Activated B cell treated with CpG ODN at 0.5 μM for 24 hours (primary cell): ENCODE measurements at regions not wholly inside any gene's neighbourhood (a gene's known extent, or its start where the extent isn't known, plus 50 kb on each side); places are given as distances from the start of the nearest gene placed in this dataset.

ENCODE experiments used
- ATAC-seq: fragments of 200-7000 bp; cut with Tn5 transposase; one replicate; pipeline ENCODE4 v1.10.0; 2021; ENCODE audit warnings: low read depth, mild to moderate bottlenecking, moderate library complexity
- CTCF ChIA-PET: fragments of 350-600 bp; sonication (Branson Sonifier 250); formaldehyde crosslinking; loops from one replicate; lab custom pipeline; 2021; ENCODE audit warnings: antibody characterized with exemption; lab: Charles Lee
- POLR2A ChIA-PET: fragments of 350-600 bp; sonication (Branson Sonifier 250); formaldehyde crosslinking; loops from one replicate; lab custom pipeline; 2021; ENCODE audit warnings: antibody characterized with exemption; lab: Charles Lee
- DNase-seq: peaks from one replicate; pipeline ENCODE4 v3.0.0; 2022
- H3K27ac Mint-ChIP-seq: one replicate; pipeline ENCODE4 v1.8.0; 2020; ENCODE audit warnings: mixed read lengths
- H3K27me3 Mint-ChIP-seq: one replicate; pipeline ENCODE4 v1.8.0; 2021; ENCODE audit warnings: mixed read lengths
- H3K36me3 Mint-ChIP-seq: one replicate; pipeline ENCODE4 v1.8.0; 2021; ENCODE audit warnings: low read depth, mixed read lengths
- H3K4me1 Mint-ChIP-seq: one replicate; pipeline ENCODE4 v1.8.0; 2021; ENCODE audit warnings: mixed read lengths
- H3K4me3 Mint-ChIP-seq: one replicate; pipeline ENCODE4 v1.8.0; 2020; ENCODE audit warnings: mild to moderate bottlenecking, mixed read lengths
- H3K9me3 Mint-ChIP-seq: one replicate; pipeline ENCODE4 v1.8.0; 2020; ENCODE audit warnings: mixed read lengths
- intact Hi-C: fragments of 100-400 bp; cut with micrococcal nuclease; formaldehyde crosslinking; loops from one replicate; pipeline ENCODE4 v1.15.1; 2024
- TF ChIP-seq, protein P1 (sequence below): fragments of 200-600 bp; IDR thresholded peaks from one replicate; pipeline ENCODE4 v1.8.0; 2022; ENCODE audit warnings: antibody characterized with exemption, mild to moderate bottlenecking

DNA sequence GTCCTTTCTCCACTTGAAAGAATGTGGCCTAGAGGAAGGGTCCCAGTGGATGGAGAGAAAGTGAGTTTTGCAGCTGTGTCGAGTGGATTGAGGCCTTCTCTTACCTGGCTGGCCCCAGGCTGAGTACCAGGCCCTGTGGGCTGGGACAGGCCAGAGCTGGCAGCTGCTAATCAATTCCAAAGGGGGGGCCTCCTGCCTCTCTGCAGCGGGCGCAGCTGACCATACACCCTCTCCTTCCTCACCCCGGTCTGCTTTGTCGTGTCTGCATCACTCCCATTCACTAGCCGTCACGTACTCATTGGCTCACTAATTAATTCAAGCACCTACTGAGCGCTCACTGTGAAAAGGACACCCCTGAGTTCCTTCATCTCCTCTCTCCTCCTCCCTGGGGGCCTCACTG lies 58.4 kb upstream of the PITX1 start:
- Mint-ChIP-seq H3K4me3 (no peak overlapping the region), H3K4me1 (no peaks in the 10 kb centered on the region), H3K27ac (no peak overlapping the region), H3K9me3 (peaks cover 3% of the 10 kb centered on the region), H3K36me3 (no peaks in the 10 kb centered on the region), H3K27me3 (peaks cover 24% of the 10 kb centered on the region)
- ATAC-seq (no peak), DNase-seq (no peak)
- ChIA-PET POLR2A (no interaction called here), CTCF (no interaction called here)
- TF ChIP-seq, protein P1, sequence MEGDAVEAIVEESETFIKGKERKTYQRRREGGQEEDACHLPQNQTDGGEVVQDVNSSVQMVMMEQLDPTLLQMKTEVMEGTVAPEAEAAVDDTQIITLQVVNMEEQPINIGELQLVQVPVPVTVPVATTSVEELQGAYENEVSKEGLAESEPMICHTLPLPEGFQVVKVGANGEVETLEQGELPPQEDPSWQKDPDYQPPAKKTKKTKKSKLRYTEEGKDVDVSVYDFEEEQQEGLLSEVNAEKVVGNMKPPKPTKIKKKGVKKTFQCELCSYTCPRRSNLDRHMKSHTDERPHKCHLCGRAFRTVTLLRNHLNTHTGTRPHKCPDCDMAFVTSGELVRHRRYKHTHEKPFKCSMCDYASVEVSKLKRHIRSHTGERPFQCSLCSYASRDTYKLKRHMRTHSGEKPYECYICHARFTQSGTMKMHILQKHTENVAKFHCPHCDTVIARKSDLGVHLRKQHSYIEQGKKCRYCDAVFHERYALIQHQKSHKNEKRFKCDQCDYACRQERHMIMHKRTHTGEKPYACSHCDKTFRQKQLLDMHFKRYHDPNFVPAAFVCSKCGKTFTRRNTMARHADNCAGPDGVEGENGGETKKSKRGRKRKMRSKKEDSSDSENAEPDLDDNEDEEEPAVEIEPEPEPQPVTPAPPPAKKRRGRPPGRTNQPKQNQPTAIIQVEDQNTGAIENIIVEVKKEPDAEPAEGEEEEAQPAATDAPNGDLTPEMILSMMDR, result no peak
- intact Hi-C loops, result no loop called here

DNA sequence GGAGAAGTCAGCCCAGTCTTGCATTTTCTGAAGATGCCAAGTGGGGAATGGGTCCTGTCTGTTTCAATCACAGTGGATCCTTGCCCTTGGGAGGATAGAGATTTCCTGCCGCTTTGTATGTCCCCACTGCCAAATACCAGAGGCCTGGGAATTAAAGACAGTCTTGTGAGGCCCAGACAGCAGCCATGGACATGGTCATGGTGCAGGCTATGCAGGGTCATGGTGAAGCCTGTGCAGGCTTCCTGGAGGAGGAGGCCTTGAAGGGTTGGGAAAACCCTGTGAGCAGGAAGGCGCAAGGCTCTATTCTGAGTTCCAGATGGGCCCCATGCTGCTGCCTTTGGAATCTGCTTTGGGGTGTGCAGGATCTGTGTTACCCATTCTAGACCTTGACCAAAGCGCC lies 57.3 kb upstream of the PITX1 start:
- no peak for ATAC-seq
- Mint-ChIP-seq H3K36me3 (no peaks in the 10 kb centered on the region), H3K4me3 (no peak overlapping the region), H3K27me3 (peaks cover 24% of the 10 kb centered on the region), H3K4me1 (no peaks in the 10 kb centered on the region), H3K9me3 (no peaks in the 10 kb centered on the region), H3K27ac (no peak overlapping the region)
- ChIA-PET POLR2A (no interaction called here), CTCF (no interaction called here)
- TF ChIP-seq, protein P1, result no peak
- intact Hi-C loops, result no loop called here
- no peak for DNase-seq

DNA sequence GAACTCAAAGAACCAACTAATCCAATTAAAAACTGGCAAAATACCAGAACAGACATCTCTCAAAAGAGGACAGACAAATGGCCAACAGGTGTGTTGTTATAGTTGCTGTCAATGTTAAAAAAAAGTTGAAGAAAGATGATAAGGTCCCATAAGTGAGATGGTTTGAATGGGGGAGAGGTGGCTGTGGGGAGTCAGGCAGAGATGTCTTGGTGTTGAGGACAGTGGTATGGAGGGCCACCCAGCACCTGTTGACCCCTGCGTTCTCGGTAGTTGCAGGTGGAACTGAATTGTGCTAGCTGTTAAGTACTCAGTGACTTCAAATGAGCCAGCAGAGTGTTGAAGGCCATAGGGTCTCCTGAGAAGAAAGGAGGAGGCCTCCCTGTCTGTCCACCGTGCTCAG lies 55.9 kb upstream of the PITX1 start:
- no peaks in the 10 kb centered on the region for H3K36me3 Mint-ChIP-seq
- ChIA-PET CTCF (no interaction called here), POLR2A (no interaction called here)
- no peak for ATAC-seq
- no peaks in the 10 kb centered on the region for H3K9me3 Mint-ChIP-seq
- no peaks in the 10 kb centered on the region for H3K4me1 Mint-ChIP-seq
- DNase-seq, result no peak
- H3K27me3 Mint-ChIP-seq, result peaks cover 21% of the 10 kb centered on the region
- intact Hi-C loops, result no loop called here
- no peak overlapping the region for H3K27ac Mint-ChIP-seq
- TF ChIP-seq, protein P1, result no peak
- no peak overlapping the region for H3K4me3 Mint-ChIP-seq

DNA sequence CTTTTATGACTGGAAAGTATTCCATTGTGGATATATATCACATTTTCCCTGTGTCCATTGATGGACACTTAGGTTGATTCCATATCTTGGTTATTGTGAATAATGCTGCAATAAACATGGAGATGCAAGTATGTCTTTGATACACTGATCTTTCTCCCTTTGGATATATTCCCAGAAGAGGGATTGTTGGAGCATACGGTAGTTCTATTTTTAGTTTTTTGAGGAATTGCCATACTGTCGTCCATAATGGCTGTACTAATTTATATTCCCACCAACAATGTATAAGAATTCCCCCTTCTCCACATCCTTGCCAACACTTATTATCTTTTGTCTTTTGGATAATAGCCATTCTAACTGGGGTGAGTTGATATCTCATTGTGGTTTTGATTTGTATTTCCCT lies 54.9 kb upstream of the PITX1 start:
- CTCF ChIA-PET, result no interaction called here
- H3K9me3 Mint-ChIP-seq, result no peaks in the 10 kb centered on the region
- POLR2A ChIA-PET, result no interaction called here

DNA sequence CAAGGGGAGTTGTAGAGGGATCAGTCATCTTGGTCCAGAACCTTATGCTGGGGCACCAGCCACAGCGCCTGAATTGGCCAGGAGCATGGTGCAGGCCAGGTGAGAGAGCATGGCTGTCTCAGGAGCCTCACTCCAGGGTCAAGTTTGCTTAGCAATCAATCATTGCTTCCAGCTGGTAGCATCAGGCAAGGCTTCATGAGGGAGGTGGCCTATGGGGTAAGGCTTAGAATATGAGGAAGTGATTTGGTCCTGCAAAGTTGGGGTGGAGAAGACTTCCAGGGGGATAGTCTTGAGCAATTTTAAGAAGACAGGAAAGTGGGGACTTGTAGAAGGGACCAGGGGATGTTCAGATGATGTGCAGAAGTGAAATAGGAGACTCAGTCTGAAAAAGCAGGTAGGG lies 53.9 kb upstream of the PITX1 start:
- H3K4me1 Mint-ChIP-seq, result no peaks in the 10 kb centered on the region

More for the DNA sequence above, 54.9 kb upstream of the PITX1 start:
- no peak for DNase-seq
- intact Hi-C loops, result no loop called here
- H3K4me3 Mint-ChIP-seq, result no peak overlapping the region
- H3K36me3 Mint-ChIP-seq, result no peaks in the 10 kb centered on the region
- peaks cover 21% of the 10 kb centered on the region for H3K27me3 Mint-ChIP-seq
- H3K4me1 Mint-ChIP-seq, result no peaks in the 10 kb centered on the region
- H3K27ac Mint-ChIP-seq, result no peak overlapping the region
- ATAC-seq, result no peak
- TF ChIP-seq, protein P1, result no peak

More for the DNA sequence above, 53.9 kb upstream of the PITX1 start:
- TF ChIP-seq, protein P1, result no peak
- intact Hi-C loops, result no loop called here
- Mint-ChIP-seq H3K36me3 (no peaks in the 10 kb centered on the region), H3K27me3 (peaks cover 21% of the 10 kb centered on the region), H3K4me3 (no peak overlapping the region), H3K27ac (no peak overlapping the region), H3K9me3 (peaks cover 3% of the 10 kb centered on the region)
- POLR2A ChIA-PET, result no interaction called here
- CTCF ChIA-PET, result no interaction called here
- ATAC-seq (no peak), DNase-seq (no peak)
